ENCODE measurements at regions not wholly inside any gene's neighbourhood (a gene's known extent, or its start where the extent isn't known, plus 50 kb on each side); places are given as distances from the start of the nearest gene placed in this dataset.
A peak's percentile ranks its signal among the peaks of the same experiment; 100 is the strongest.

DNA sequence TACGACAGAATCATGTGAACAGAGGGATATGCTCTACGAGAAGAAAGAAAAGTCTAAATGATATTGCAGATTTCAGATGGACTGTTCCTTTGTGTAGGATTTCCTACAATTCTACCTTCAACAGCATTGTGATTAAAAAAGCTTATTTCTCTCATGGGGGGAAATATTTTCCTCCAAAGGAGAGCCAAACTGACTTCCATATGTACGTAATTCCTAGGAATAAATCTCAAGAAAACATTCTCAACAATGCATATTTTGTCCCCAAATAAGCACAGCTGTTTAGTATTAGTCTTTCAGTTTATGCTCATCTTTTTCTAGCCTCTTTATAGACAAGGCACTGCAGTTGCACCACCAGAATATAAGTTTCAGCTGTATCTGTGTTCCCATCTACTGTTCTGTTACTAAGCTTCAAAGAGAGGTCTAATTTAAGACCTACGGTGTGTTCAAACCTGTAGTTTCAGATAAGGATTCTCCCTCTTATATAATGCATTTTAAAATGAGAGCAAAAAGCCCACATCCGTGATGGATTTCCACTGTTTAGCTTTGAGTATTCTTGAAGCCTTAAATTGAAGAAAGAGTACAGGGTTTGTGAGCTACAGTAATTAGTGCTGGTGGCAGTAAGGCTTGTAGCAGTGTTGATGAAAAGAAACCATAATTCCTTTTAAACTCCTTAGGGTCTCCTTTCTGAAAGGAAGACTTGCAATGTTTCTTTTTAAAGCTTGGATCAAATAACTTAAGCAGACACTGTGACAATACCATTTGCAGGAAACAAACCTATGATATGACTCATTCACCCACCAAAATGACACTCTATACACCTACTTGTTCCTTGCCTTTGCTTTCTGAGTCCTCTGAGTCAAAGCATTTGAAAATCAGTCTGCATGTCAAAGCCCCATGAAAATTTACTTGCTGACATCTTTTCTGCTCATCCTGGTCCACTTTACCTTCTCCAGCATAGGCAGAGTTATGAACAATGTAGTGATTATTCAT is 754.1 kb downstream of the NOVA1 start:
- TF ChIP-seq, protein P1, sequence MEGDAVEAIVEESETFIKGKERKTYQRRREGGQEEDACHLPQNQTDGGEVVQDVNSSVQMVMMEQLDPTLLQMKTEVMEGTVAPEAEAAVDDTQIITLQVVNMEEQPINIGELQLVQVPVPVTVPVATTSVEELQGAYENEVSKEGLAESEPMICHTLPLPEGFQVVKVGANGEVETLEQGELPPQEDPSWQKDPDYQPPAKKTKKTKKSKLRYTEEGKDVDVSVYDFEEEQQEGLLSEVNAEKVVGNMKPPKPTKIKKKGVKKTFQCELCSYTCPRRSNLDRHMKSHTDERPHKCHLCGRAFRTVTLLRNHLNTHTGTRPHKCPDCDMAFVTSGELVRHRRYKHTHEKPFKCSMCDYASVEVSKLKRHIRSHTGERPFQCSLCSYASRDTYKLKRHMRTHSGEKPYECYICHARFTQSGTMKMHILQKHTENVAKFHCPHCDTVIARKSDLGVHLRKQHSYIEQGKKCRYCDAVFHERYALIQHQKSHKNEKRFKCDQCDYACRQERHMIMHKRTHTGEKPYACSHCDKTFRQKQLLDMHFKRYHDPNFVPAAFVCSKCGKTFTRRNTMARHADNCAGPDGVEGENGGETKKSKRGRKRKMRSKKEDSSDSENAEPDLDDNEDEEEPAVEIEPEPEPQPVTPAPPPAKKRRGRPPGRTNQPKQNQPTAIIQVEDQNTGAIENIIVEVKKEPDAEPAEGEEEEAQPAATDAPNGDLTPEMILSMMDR (IDR thresholded peaks at IDR 0.05; ENCODE audit: insufficient read depth, low read depth, low read length, missing control alignments) = no peak
- DNase-seq (ENCODE audit: low read depth) = peak; percentile 12
- H3K4me3 ChIP-seq (ENCODE audit: low read length) = no peak overlapping the region

DNA sequence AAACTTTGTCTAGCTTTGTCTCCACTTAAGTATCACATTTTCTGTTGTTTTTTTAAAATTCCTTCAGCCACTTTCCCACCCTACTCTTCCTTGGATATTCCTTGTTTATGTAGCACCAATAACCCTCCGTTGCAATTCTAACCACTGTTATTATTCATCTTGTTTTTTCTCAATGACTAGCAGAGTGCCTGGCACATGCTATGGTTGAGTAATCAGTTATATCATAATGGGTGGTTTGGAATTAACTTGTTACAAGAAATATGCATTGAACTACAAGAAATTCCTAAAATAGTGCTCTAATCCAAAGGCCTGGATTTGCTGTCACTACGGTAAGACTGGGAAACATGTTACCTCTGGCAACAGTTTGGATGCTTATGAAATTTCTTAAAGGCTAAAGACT is 756.6 kb downstream of the NOVA1 start:
- DNase-seq (ENCODE audit: low read depth) = peak; percentile 14
- no peak overlapping the region for H3K4me3 ChIP-seq (ENCODE audit: low read length)
- TF ChIP-seq, protein P1 (IDR thresholded peaks at IDR 0.05; ENCODE audit: insufficient read depth, low read depth, low read length, missing control alignments) = no peak

DNA sequence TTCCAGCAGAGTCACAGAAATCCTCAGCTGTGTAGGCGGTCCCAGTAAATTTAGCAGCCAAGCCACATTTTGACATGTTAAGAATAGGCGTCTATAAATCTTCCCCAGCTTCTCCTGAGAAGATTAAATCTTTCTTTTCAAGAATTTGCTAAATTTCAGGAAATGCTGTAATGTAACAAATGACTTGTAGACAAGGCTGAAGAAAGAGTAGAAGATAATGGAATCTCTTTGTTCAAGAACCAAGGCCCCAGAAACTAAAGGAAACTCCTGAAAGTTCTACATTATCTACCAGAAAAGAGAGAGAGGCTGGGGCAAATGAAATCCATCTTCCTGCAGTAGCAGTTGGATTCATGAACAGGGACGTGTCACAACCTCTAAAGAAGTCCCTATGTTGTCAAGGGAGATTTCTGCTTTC is 760.3 kb downstream of the NOVA1 start:
- no peak overlapping the region for H3K4me3 ChIP-seq (ENCODE audit: low read length)
- no peak for DNase-seq (ENCODE audit: low read depth)
- TF ChIP-seq, protein P1 (IDR thresholded peaks at IDR 0.05; ENCODE audit: insufficient read depth, low read depth, low read length, missing control alignments) = no peak

DNA sequence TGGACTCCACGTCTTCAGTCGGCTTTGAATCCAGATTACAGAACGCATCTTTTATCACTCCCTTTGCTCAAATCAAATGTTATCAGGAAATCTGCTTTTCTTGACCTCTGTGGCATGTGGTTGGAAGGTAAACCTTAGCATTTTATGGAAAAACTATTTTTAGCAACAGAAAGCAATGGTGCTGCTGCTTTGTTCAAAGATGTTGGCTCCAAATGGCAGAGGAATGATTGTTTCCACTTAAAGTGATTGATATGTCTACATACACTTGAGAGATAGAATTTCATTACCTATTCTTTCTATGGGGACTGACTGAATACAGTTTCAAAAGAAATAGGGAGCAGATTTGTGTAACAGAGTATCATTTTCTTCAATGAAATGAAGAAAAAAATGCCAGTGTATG is 761.2 kb downstream of the NOVA1 start:
- H3K4me3 ChIP-seq (ENCODE audit: low read length) = no peak overlapping the region
- DNase-seq (ENCODE audit: low read depth) = no peak
- TF ChIP-seq, protein P1 (IDR thresholded peaks at IDR 0.05; ENCODE audit: insufficient read depth, low read depth, low read length, missing control alignments) = no peak

DNA sequence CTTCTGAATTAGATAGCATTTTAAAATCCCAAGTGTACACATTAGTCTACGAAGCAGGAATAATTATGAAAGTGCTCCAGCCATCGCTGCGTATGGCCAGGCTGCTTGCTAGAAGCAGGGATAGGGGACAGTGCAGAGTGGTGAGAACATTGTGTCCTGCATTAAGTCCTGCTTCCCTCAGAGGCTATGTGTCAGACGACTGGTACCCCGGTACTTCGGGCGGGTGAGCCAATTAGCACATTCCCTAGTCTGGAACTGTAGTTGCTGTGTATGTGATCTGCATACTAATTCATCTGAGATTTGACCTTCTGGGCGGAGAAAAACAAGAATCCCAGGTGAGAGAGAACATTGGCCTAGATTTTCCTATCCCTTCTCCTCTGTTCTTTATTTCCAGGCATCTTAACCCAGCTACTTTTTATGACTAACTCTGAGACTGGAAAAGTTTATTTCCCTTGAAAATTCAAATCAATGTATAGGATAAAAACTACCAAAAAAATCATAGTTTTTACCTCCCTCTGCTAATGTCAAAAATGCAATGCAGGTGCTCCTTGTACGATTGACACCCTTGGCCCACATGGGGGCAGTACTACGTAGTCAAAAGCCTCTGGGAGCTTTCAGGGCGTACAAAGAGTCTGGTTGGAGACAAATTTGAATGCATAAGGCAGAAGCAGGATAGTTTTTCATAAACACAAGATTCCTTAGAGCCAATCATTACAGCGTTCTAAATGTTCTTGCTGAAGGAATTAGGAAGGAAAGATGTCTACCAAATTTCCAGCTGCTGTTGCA is 764.3 kb downstream of the NOVA1 start:
- TF ChIP-seq, protein P1 (IDR thresholded peaks at IDR 0.05; ENCODE audit: insufficient read depth, low read depth, low read length, missing control alignments) = peak; percentile 67

DNA sequence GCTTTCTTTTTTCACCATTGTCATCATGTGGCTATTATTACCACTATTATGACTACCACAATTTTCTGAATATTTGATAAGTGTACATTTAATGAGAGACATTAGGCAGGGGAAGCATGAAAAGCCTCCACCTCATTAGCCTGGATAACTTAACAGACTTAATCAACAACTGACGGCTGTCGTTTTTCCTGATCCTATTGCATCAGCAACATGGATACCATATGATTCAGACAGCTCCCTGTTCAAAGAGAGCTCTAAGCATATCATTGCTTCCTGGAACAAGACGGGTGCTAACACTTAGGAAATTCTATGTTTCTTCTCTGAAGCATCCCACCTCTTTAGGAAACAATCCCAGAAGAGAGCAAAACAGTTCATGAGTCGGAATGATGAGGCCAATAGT is 765.2 kb downstream of the NOVA1 start:
- TF ChIP-seq, protein P1 (IDR thresholded peaks at IDR 0.05; ENCODE audit: insufficient read depth, low read depth, low read length, missing control alignments) = no peak
- H3K4me3 ChIP-seq (ENCODE audit: low read length) = no peak overlapping the region
- peak; percentile 13 for DNase-seq (ENCODE audit: low read depth)

More for the DNA sequence above, 764.3 kb downstream of the NOVA1 start:
- no peak overlapping the region for H3K4me3 ChIP-seq (ENCODE audit: low read length)
- DNase-seq (ENCODE audit: low read depth) = peak; percentile 67

Measured in epithelial cell of esophagus (primary cell).